ENCODE measurements at regions not wholly inside any gene's neighbourhood (a gene's known extent, or its start where the extent isn't known, plus 50 kb on each side); places are given as distances from the start of the nearest gene placed in this dataset.

GRCh38 chr3:177792311-177793030 lies 595.2 kb upstream of the TBL1XR1 start:
- TF ChIP-seq CTCF (IDR thresholded peaks at IDR 0.05 in 8 of 11, conservative IDR thresholded peaks at IDR 0.05 in 3 of 11), result no peak
- no peak for TF ChIP-seq POLR2AphosphoS5 (IDR thresholded peaks at IDR 0.05)
- no peak for TF ChIP-seq POLR2A (IDR thresholded peaks at IDR 0.05)

All from spleen (tissue), 7 donors.